Body of pancreas (tissue), 4 donors: ENCODE measurements at regions not wholly inside any gene's neighbourhood (a gene's known extent, or its start where the extent isn't known, plus 50 kb on each side); places are given as distances from the start of the nearest gene placed in this dataset.

Experiments used
- POLR2A ChIP-seq, 3 donors: fragments of 450-650 bp; IDR thresholded peaks; one replicate each; pipeline ENCODE4 v1.6.1; 2016; ENCODE audit warnings: antibody characterized with exemption in 3 of 3, mild to moderate bottlenecking in 2 of 3
- TF ChIP-seq, protein P1 (sequence below), 7 experiments: fragments of 450-650 bp in 4 of 7; fragments of 200-600 bp in 3 of 7; sonication (generic) in 3 of 7; IDR thresholded peaks; one replicate each; pipeline ENCODE4 v1.5.1; 2016 to 2019; ENCODE audit warnings: antibody characterized with exemption in 7 of 7

DNA sequence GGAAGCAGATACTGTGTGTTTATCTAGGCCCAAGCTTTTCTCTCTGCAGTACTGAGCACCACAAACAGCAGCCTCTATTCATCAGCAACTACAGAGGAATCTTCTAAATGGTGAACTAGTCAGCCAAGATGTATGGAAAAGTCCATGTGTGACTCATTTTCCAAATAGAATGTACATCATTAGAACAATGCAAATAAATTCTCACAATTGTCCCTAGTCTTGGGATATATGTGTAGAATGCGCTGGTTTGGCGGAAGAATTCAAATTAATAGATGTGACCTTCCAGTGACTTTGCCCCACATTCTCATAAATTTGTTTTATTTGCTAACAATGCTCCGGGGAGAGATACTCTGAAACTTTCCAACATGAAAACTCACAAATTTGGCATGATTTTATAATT is 436.2 kb downstream of the CBLN4 start:
- TF ChIP-seq, protein P1, sequence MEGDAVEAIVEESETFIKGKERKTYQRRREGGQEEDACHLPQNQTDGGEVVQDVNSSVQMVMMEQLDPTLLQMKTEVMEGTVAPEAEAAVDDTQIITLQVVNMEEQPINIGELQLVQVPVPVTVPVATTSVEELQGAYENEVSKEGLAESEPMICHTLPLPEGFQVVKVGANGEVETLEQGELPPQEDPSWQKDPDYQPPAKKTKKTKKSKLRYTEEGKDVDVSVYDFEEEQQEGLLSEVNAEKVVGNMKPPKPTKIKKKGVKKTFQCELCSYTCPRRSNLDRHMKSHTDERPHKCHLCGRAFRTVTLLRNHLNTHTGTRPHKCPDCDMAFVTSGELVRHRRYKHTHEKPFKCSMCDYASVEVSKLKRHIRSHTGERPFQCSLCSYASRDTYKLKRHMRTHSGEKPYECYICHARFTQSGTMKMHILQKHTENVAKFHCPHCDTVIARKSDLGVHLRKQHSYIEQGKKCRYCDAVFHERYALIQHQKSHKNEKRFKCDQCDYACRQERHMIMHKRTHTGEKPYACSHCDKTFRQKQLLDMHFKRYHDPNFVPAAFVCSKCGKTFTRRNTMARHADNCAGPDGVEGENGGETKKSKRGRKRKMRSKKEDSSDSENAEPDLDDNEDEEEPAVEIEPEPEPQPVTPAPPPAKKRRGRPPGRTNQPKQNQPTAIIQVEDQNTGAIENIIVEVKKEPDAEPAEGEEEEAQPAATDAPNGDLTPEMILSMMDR (IDR thresholded peaks at IDR 0.05): no peak
- no peak for TF ChIP-seq POLR2A (IDR thresholded peaks at IDR 0.05)
